HG02981 (cell line): ENCODE measurements at regions not wholly inside any gene's neighbourhood (a gene's known extent, or its start where the extent isn't known, plus 50 kb on each side); places are given as distances from the start of the nearest gene placed in this dataset.

Source experiments
- ATAC-seq: cut with Tn5 transposase; IDR thresholded peaks from one replicate; pipeline ENCODE4 v1.9.1; 2021; ENCODE audit warnings: mild to moderate bottlenecking, moderate library complexity; ENCODE audit not compliant: unreplicated experiment

GRCh38 chr21:35416866-35417489 lies 367.9 kb upstream of the RUNX1 start:
- no peak for ATAC-seq

GRCh38 chr21:35414507-35415139 lies 365.5 kb upstream of the RUNX1 start:
- no peak for ATAC-seq

GRCh38 chr21:35414056-35414455 lies 365.0 kb upstream of the RUNX1 start:
- no peak for ATAC-seq

GRCh38 chr21:35412231-35412630 lies 363.1 kb upstream of the RUNX1 start:
- ATAC-seq: no peak

GRCh38 chr21:35411434-35411833 lies 362.3 kb upstream of the RUNX1 start:
- no peak for ATAC-seq

GRCh38 chr21:35410656-35411055 lies 361.6 kb upstream of the RUNX1 start:
- no peak for ATAC-seq

GRCh38 chr21:35410123-35410522 lies 361.0 kb upstream of the RUNX1 start:
- no peak for ATAC-seq

- ATAC-seq: no peak
Measured at GRCh38 chr21:35408401-35408800, 359.3 kb upstream of the RUNX1 start.

GRCh38 chr21:35406635-35407034 lies 357.5 kb upstream of the RUNX1 start:
- no peak for ATAC-seq

GRCh38 chr21:35405981-35406380 lies 356.9 kb upstream of the RUNX1 start:
- ATAC-seq: no peak

GRCh38 chr21:35404247-35404646 lies 355.1 kb upstream of the RUNX1 start:
- no peak for ATAC-seq

GRCh38 chr21:35402061-35402460 lies 353.0 kb upstream of the RUNX1 start:
- ATAC-seq: no peak

GRCh38 chr21:35401476-35401875 lies 352.4 kb upstream of the RUNX1 start:
- no peak for ATAC-seq

- ATAC-seq: no peak
Measured at GRCh38 chr21:35400233-35400939, 351.3 kb upstream of the RUNX1 start.

- ATAC-seq: no peak
Measured at GRCh38 chr21:35399706-35400105, 350.6 kb upstream of the RUNX1 start.

- ATAC-seq: no peak
Measured at GRCh38 chr21:35399002-35399530, 350.0 kb upstream of the RUNX1 start.

GRCh38 chr21:35398346-35398982 lies 349.4 kb upstream of the RUNX1 start:
- ATAC-seq: no peak

GRCh38 chr21:35397781-35398180 lies 348.7 kb upstream of the RUNX1 start:
- no peak for ATAC-seq

- no peak for ATAC-seq
Measured at GRCh38 chr21:35396655-35397054, 347.6 kb upstream of the RUNX1 start.

- no peak for ATAC-seq
Measured at GRCh38 chr21:35395728-35396127, 346.6 kb upstream of the RUNX1 start.

GRCh38 chr21:35394634-35395369 lies 345.7 kb upstream of the RUNX1 start:
- no peak for ATAC-seq
